C1 segment of cervical spinal cord (tissue), 14 donors: ENCODE measurements at regions not wholly inside any gene's neighbourhood (a gene's known extent, or its start where the extent isn't known, plus 50 kb on each side); places are given as distances from the start of the nearest gene placed in this dataset.

Experiments
- DNase-seq, 14 donors: peaks; one replicate each; lab custom pipeline; 2025; lab: John Stamatoyannopoulos, UW

- no peak for DNase-seq
These were observed 127.6 kb downstream of the QPCT start for GRCh38 chr2:37471994-37472393.

- DNase-seq = no peak
These were observed 128.5 kb downstream of the QPCT start for GRCh38 chr2:37472959-37473358.

GRCh38 chr2:37476411-37476810 lies 132.0 kb downstream of the QPCT start:
- DNase-seq = no peak

- DNase-seq = no peak
These were observed 133.5 kb downstream of the QPCT start for GRCh38 chr2:37477921-37478320.

GRCh38 chr2:37481244-37481643 lies 136.8 kb downstream of the QPCT start:
- no peak for DNase-seq

- DNase-seq = no peak
These were observed 144.6 kb downstream of the QPCT start for GRCh38 chr2:37489041-37489456.

- DNase-seq = no peak
These were observed 145.1 kb downstream of the QPCT start for GRCh38 chr2:37489536-37489935.

GRCh38 chr2:37493425-37493824 lies 149.0 kb downstream of the QPCT start:
- no peak for DNase-seq

- no peak for DNase-seq
These were observed 154.7 kb downstream of the QPCT start for GRCh38 chr2:37499113-37499512.

- DNase-seq = no peak
These were observed 155.6 kb downstream of the QPCT start for GRCh38 chr2:37500031-37500430.

- no peak for DNase-seq
These were observed 156.7 kb downstream of the QPCT start for GRCh38 chr2:37501113-37501512.

GRCh38 chr2:37506407-37507050 lies 162.1 kb downstream of the QPCT start:
- no peak for DNase-seq

- DNase-seq = no peak
These were observed 162.6 kb downstream of the QPCT start for GRCh38 chr2:37507051-37507410.

- DNase-seq = no peak
These were observed 163.3 kb downstream of the QPCT start for GRCh38 chr2:37507703-37508102.

GRCh38 chr2:37512971-37513370 lies 158.5 kb downstream of the CDC42EP3 start:
- no peak for DNase-seq

- DNase-seq = no peak
These were observed 147.6 kb downstream of the CDC42EP3 start for GRCh38 chr2:37523814-37524362.

- DNase-seq = no peak
These were observed 145.1 kb downstream of the CDC42EP3 start for GRCh38 chr2:37526323-37526722.

GRCh38 chr2:37526856-37527255 lies 144.6 kb downstream of the CDC42EP3 start:
- no peak for DNase-seq

- DNase-seq = no peak
These were observed 144.1 kb downstream of the CDC42EP3 start for GRCh38 chr2:37527361-37527760.

GRCh38 chr2:37529830-37530415 lies 141.5 kb downstream of the CDC42EP3 start:
- DNase-seq = no peak

- no peak for DNase-seq
These were observed 138.9 kb downstream of the CDC42EP3 start for GRCh38 chr2:37532503-37532902.

GRCh38 chr2:37537316-37537715 lies 134.1 kb downstream of the CDC42EP3 start:
- DNase-seq = no peak

GRCh38 chr2:37541516-37541915 lies 129.9 kb downstream of the CDC42EP3 start:
- DNase-seq = no peak
